Sciatic nerve (tissue), 2 donors: ENCODE measurements at regions not wholly inside any gene's neighbourhood (a gene's known extent, or its start where the extent isn't known, plus 50 kb on each side); places are given as distances from the start of the nearest gene placed in this dataset.

Experiments
- ATAC-seq: fragments of 200-7000 bp; cut with Tn5 transposase; one replicate; pipeline ENCODE4 v1.9.1; 2020; ENCODE audit warnings: mild to moderate bottlenecking, moderate library complexity
- DNase-seq: peaks from one replicate; pipeline ENCODE4 v3.0.0-alpha.2; 2020; ENCODE audit warnings: low spot score
- intact Hi-C: fragments of 100-400 bp; cut with DNase I; formaldehyde crosslinking; loops from one replicate; pipeline ENCODE4 v1.14.2; 2022
- donor health status: DM: no; HTN: no; CAD: no.
- donor health status: DM: no; HTN: no; CAD: no.

- ATAC-seq = no peak
- DNase-seq = no peak
- intact Hi-C loops = no loop called here
Measured at GRCh38 chr20:41837669-41838224, 219.6 kb upstream of the CHD6 start.

- DNase-seq = no peak
- intact Hi-C loops = no loop called here
- no peak for ATAC-seq
Measured at GRCh38 chr20:41833739-41834138, 215.6 kb upstream of the CHD6 start.

DNA sequence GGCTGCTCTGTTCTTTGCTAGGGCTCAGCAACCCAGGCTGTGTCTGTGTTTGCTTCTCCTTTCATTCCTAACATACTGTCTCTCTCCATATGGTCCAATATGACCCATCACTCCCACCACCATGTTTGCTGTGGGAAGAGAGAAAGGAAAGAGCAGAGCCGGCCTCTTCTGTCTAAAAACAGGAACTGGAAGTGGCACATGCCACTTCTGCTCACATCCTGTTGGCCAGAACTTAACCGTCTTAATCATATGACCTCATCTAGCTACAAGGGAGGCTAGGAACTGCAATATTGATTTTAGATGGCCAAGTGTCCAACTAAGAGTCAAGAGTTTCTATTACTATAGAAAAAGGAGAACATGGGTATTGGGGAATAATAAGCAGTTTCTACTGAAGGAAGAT lies 212.5 kb upstream of the CHD6 start:
- ATAC-seq (no peak), DNase-seq (no peak)
- intact Hi-C loops = no loop called here

- no peak for DNase-seq
- intact Hi-C loops = no loop called here
- ATAC-seq = no peak
Measured at GRCh38 chr20:41819436-41819835, 201.3 kb upstream of the CHD6 start.

DNA sequence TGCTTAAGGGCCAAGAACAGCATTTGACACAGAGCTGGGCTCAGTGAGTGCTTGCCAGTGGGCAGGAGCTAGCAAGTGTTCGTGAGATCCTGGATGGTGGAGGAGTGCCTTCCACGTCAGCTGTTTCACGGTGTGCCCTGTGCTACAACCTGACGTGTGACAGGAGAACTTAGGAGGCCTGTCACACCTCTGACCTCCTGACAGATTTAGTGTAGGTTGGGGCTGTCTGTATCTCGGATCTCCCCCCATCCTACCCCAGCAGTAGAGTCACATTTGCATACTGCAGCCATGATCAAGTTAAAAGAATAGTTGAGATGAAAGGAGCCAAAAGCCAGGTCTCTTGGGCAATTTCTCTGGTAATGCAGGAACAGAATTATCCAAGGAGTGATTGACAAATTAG lies 200.8 kb upstream of the CHD6 start:
- intact Hi-C loops = no loop called here
- DNase-seq = no peak
- no peak for ATAC-seq

GRCh38 chr20:41818369-41818768 lies 200.2 kb upstream of the CHD6 start:
- DNase-seq (no peak), ATAC-seq (no peak)
- intact Hi-C loops = no loop called here

- intact Hi-C loops = no loop called here
- DNase-seq = no peak
- ATAC-seq = no peak
Measured at GRCh38 chr20:41811456-41811855, 193.3 kb upstream of the CHD6 start.

GRCh38 chr20:41800040-41800439 lies 181.9 kb upstream of the CHD6 start:
- ATAC-seq = no peak
- intact Hi-C loops = no loop called here
- no peak for DNase-seq

- DNase-seq (no peak), ATAC-seq (no peak)
- intact Hi-C loops = no loop called here
Measured at GRCh38 chr20:41798930-41799502, 180.8 kb upstream of the CHD6 start.

GRCh38 chr20:41786158-41786557 lies 168.0 kb upstream of the CHD6 start:
- DNase-seq (no peak), ATAC-seq (no peak)
- intact Hi-C loops = no loop called here

DNA sequence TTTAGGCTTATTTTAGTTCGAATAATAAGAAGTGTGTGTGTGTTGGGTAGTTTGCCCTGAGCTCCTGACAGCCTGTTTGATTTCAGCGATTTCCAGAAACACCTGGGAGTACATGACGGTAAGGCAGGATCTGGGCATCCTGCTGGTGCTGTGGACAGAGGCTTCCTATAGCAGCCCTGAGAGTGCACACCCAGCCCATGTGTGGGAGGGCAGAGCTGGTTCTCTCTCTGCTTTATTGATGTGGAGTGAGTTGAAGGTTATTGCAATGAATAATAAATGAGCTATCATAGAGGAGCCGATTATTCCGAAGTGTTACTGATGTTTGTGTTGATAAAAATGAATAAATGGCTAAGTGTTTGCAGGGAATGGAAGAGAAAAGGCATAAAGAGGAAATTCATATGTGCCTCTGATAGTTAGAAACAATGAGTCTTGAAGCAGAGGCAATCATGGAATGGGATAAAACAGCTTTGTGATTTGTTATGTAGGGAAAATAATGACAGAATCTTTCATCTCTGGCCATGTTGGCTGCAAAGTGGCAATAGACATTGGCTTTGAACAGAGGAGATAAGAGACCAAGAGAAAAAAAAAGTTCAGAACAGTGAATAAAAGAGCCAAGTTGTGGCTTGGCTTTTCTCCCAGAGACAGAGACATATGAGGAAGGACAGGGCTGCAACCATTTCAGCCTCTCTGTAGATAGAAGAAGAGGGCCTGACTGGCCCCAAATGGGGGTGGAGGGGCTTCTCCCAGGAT lies 166.2 kb upstream of the CHD6 start:
- DNase-seq (no peak), ATAC-seq (no peak)
- intact Hi-C loops = no loop called here

GRCh38 chr20:41783423-41784208 lies 165.4 kb upstream of the CHD6 start:
- ATAC-seq (no peak), DNase-seq (no peak)
- intact Hi-C loops = no loop called here

- no peak for DNase-seq
- ATAC-seq = no peak
- intact Hi-C loops = no loop called here
Measured at GRCh38 chr20:41782730-41783406, 164.7 kb upstream of the CHD6 start.

- no peak for ATAC-seq
- intact Hi-C loops = no loop called here
- no peak for DNase-seq
Measured at GRCh38 chr20:41782255-41782654, 164.1 kb upstream of the CHD6 start.

- ATAC-seq (no peak), DNase-seq (no peak)
- intact Hi-C loops = no loop called here
Measured at GRCh38 chr20:41776421-41776820, 158.2 kb upstream of the CHD6 start.

GRCh38 chr20:41774291-41774690 lies 156.1 kb upstream of the CHD6 start:
- intact Hi-C loops = no loop called here
- DNase-seq (no peak), ATAC-seq (no peak)

GRCh38 chr20:41770965-41771364 lies 152.8 kb upstream of the CHD6 start:
- no peak for ATAC-seq
- intact Hi-C loops = no loop called here
- no peak for DNase-seq

DNA sequence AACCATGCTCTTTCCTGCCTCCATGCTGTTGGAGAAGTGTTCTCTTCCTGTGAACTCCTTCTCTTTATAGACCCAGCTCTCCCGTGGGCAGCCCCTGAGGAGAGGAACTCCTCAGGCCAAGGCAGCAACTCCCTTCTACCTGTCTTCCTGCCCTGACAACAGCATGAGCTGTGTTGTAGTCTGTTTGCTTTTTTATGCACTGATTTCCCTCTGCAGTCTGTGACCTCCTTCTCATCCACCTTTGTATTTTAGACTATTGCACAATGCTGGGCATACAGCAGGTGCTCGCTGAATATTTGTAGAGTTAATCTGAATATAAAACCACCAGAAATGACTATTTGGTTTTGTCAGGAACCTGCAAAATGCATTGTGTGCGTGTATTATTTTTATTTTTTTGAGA lies 152.2 kb upstream of the CHD6 start:
- no peak for DNase-seq

GRCh38 chr20:41769592-41770018 lies 151.4 kb upstream of the CHD6 start:
- no peak for DNase-seq

More for the DNA sequence above, 152.2 kb upstream of the CHD6 start:
- ATAC-seq = no peak
- intact Hi-C loops = no loop called here

More at GRCh38 chr20:41769592-41770018, 151.4 kb upstream of the CHD6 start:
- intact Hi-C loops = no loop called here
- ATAC-seq = no peak
